GM21529 (cell line): ENCODE measurements at regions not wholly inside any gene's neighbourhood (a gene's known extent, or its start where the extent isn't known, plus 50 kb on each side); places are given as distances from the start of the nearest gene placed in this dataset.
A peak's percentile ranks its signal among the peaks of the same experiment; 100 is the strongest.
"Not testable (repeated sequence)": the region's sequence is repeated elsewhere in the genome, so short reads cannot be mapped to it uniquely, and the experiment has no call there.

ENCODE experiments used
- ATAC-seq: cut with Tn5 transposase; IDR thresholded peaks from one replicate; pipeline ENCODE4 v1.9.1; 2021; ENCODE audit not compliant: unreplicated experiment

- ATAC-seq: no peak
Observed at GRCh38 chr1:117753232-117753631, 147.4 kb downstream of the TENT5C start.

DNA sequence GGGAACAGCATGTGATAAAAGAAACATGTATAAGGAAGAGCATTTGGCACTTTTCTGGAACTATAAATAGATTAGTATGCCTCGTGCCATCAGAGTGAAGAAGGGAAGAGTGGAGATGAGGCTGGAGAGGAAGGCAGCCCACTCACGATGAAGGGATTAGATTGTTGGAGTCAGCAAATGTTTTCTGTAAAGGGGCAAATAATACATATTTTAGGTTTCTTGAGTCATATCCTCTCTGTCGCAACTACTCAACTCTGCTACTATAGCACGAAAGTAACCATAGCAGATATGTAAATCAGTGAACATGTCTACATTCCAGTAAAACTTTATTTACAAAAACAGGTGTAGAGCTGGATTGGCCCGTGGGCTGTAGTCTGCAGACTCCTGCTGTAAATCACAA lies 147.8 kb downstream of the TENT5C start:
- no peak for ATAC-seq

- no peak for ATAC-seq
Observed at GRCh38 chr1:117754061-117754969, 148.5 kb downstream of the TENT5C start.

GRCh38 chr1:117757668-117758067 lies 151.8 kb downstream of the TENT5C start:
- ATAC-seq: no peak

GRCh38 chr1:117758444-117759316 lies 152.8 kb downstream of the TENT5C start:
- ATAC-seq: peak; percentile 86

- no peak for ATAC-seq
Observed at GRCh38 chr1:117759535-117759934, 153.7 kb downstream of the TENT5C start.

DNA sequence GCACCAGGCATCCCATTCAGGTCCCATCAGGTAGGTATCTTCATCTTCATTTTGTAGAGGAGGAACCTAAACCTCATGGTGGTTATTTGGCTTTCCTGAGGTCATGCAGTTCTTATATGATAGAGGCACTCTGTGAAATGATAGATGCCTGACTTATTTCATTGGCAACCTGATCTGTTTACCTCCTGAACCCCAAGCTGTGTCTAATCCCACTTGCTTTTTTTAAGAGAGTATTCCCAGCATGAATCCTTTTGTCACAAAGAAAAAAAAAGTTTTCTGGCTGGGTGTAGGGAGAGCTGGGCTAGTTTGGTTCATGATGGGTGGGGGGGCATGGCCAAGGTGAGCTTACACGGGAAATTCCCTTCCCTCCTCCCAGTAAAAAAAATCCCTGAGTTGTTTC lies 154.2 kb downstream of the TENT5C start:
- no peak for ATAC-seq

- ATAC-seq: no peak
Observed at GRCh38 chr1:117760485-117760884, 154.6 kb downstream of the TENT5C start.

DNA sequence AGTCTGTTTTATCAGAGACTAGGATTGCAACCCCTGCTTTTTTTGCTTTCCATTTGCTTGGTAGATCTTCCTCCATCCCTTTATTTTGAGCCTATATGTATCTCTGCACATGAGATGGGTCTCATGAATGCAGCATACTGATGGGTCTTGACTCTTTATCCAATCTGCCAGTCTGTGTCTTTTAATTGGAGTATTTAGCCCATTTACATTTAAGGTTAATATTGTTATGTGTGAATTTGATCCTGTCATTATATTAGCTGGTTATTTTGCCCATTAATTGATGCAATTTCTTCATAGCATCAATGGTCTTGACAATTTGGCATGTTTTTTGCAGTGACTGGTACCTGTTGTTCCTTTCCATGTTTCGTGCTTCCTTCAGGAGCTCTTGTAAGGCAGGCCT lies 161.7 kb downstream of the GDAP2 start:
- ATAC-seq: not testable (repeated sequence)

- no peak for ATAC-seq
Observed at GRCh38 chr1:117770981-117771531, 158.4 kb downstream of the GDAP2 start.

DNA sequence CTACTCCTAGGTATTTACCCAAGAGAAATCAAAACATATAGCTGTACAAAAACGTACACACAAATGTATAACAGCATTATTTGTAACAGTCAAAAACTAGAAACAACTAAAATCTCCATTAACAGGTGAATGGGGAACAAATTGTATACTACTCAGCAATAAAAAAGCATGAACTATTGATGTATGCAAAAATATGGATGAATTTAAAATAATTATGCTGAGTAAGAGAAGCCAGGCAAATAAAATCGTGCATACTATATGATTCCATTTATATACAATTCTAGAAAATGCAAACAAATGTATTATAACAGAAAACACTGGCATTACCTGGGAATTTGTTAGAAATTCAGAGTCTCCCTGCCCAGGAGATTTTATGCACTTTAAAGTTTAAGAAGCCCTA lies 150.1 kb downstream of the GDAP2 start:
- no peak for ATAC-seq

GRCh38 chr1:117780687-117781475 lies 148.5 kb downstream of the GDAP2 start:
- no peak for ATAC-seq

DNA sequence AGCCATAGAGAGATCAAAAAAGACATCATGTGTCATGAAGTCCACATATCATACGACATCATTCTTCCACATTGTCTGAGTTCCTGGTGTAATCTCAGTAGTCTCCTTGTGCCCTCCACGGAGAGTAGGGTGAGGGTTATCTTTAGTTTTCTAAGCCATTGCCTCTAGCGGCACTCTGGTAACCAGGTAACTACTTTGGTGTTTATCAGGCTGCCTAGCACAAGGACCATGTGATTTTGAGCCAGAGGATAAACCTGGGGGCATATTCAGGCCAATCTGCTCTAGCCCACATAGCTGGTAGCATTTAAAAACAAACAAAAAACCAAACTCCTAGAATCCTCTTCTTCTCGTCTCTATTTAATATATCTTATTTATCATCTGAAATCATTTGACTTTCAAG lies 147.4 kb downstream of the GDAP2 start:
- no peak for ATAC-seq

- no peak for ATAC-seq
Observed at GRCh38 chr1:117783606-117784396, 145.6 kb downstream of the GDAP2 start.

DNA sequence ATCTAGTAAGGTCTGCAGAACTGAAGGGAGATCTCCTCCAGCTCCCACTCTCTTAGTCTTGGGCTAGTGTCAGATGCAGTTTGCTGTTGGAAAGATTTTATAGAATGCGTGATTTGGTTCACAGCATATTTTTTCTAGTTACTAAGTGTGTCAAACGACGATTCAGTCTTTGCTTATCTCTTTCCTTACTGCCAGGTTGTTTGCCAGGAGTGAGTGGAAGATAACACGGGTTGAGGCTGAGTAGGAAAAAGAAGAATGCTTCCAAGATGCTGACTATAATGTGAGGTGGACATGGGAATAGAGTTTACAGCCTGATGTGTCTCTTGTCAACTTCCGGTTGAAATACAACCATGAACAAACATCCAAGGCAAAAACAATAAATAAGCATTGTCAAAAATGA lies 141.4 kb downstream of the GDAP2 start:
- ATAC-seq: no peak

- no peak for ATAC-seq
Observed at GRCh38 chr1:117793413-117793812, 136.0 kb downstream of the GDAP2 start.

DNA sequence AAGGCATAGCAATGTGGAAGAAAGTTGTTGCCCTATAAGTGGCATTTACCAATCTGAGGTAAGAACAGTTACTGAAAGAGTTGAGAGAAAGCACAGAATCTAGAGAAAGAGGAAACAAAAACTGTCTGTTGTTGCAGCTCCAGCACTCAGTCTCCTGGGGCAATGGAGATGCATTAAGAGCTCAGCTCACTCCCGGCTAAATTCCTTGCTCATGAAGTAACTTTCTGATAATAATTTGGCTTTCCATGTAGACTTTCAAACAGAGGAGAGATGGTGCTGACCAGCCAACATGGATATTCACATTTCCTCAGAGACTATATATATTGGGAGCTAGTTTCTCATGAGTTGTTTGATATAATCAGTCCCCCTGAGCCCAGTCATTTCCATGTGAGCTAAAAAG lies 135.3 kb downstream of the GDAP2 start:
- ATAC-seq: no peak

GRCh38 chr1:117795190-117795589 lies 134.2 kb downstream of the GDAP2 start:
- ATAC-seq: no peak

- ATAC-seq: no peak
Observed at GRCh38 chr1:117795792-117796191, 133.6 kb downstream of the GDAP2 start.

GRCh38 chr1:117796226-117796625 lies 133.2 kb downstream of the GDAP2 start:
- no peak for ATAC-seq
